GM12874 (cell line): ENCODE measurements at regions not wholly inside any gene's neighbourhood (a gene's known extent, or its start where the extent isn't known, plus 50 kb on each side); places are given as distances from the start of the nearest gene placed in this dataset.

Experiments used
- TF ChIP-seq, protein P1 (sequence below): IDR thresholded peaks from 2 replicates; pipeline ENCODE4 v1.5.1; 2011; ENCODE audit warnings: low read depth, mild to moderate bottlenecking, control low read depth, low read length, moderate library complexity; ENCODE audit not compliant: insufficient read depth

GRCh38 chr12:48266826-48267225 is 63.7 kb upstream of the OR10AD1 start:
- TF ChIP-seq, protein P1, sequence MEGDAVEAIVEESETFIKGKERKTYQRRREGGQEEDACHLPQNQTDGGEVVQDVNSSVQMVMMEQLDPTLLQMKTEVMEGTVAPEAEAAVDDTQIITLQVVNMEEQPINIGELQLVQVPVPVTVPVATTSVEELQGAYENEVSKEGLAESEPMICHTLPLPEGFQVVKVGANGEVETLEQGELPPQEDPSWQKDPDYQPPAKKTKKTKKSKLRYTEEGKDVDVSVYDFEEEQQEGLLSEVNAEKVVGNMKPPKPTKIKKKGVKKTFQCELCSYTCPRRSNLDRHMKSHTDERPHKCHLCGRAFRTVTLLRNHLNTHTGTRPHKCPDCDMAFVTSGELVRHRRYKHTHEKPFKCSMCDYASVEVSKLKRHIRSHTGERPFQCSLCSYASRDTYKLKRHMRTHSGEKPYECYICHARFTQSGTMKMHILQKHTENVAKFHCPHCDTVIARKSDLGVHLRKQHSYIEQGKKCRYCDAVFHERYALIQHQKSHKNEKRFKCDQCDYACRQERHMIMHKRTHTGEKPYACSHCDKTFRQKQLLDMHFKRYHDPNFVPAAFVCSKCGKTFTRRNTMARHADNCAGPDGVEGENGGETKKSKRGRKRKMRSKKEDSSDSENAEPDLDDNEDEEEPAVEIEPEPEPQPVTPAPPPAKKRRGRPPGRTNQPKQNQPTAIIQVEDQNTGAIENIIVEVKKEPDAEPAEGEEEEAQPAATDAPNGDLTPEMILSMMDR, result no peak

DNA sequence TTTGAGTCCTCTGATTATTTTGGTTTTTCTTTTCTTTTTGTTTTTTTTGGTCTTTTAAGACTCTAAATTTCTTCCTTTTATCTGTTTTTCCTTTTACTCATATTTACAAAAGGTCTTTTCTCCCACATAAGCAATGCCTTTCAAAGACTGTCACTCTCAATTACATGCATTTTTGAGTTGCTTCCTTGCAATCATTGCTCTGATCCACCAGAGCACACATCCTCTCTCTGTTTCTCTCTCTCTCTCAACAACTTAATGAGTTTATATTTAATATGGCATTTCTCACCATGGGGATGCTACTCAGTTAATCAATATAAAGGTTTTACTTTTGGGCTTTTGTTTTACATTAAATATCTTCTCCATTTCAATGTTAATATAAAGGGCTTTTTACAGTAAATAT is 62.7 kb upstream of the OR10AD1 start:
- TF ChIP-seq, protein P1, result no peak

- TF ChIP-seq, protein P1, result no peak
These were observed 60.5 kb upstream of the OR10AD1 start for GRCh38 chr12:48263617-48264016.

GRCh38 chr12:48261773-48262172 is 58.7 kb upstream of the OR10AD1 start:
- TF ChIP-seq, protein P1, result no peak
